RWPE2 (cell line): ENCODE measurements at regions not wholly inside any gene's neighbourhood (a gene's known extent, or its start where the extent isn't known, plus 50 kb on each side); places are given as distances from the start of the nearest gene placed in this dataset.

Source experiments
- ATAC-seq: fragments of 200-7000 bp; cut with Tn5 transposase; 3 replicates; pipeline ENCODE4 v1.9.1; 2021; ENCODE audit warnings: low read depth
- DNase-seq: peaks from one replicate; pipeline ENCODE4 v3.0.0-alpha.2; 2020; ENCODE audit warnings: low spot score
- H3K27ac ChIP-seq: fragments of 450-650 bp; 2 replicates; pipeline ENCODE4 v1.5.1; 2017; ENCODE audit warnings: mild to moderate bottlenecking; ENCODE audit not compliant: poor library complexity, severe bottlenecking
- H3K27me3 ChIP-seq: fragments of 250-450 bp; sonication (Bioruptor Pico); 2 replicates; pipeline ENCODE4 v1.5.1; 2021; ENCODE audit warnings: mild to moderate bottlenecking, moderate library complexity; ENCODE audit not compliant: insufficient read depth, poor library complexity, severe bottlenecking
- H3K36me3 ChIP-seq: fragments of 250-450 bp; sonication (Bioruptor Pico); 2 replicates; pipeline ENCODE4 v1.5.1; 2020; ENCODE audit warnings: low read depth, mild to moderate bottlenecking, moderate library complexity
- H3K4me1 ChIP-seq: fragments of 250-450 bp; sonication (Bioruptor Pico); 2 replicates; pipeline ENCODE4 v1.5.1; 2021; ENCODE audit warnings: mild to moderate bottlenecking, moderate library complexity; ENCODE audit not compliant: insufficient read depth, poor library complexity, severe bottlenecking
- H3K4me3 ChIP-seq: fragments of 250-450 bp; sonication (Bioruptor Pico); 2 replicates; pipeline ENCODE4 v1.5.1; 2021; ENCODE audit warnings: mild to moderate bottlenecking, moderate library complexity; ENCODE audit not compliant: severe bottlenecking
- H3K9me3 ChIP-seq: fragments of 250-450 bp; sonication (Bioruptor Pico); 2 replicates; pipeline ENCODE4 v1.5.1; 2021; ENCODE audit warnings: mild to moderate bottlenecking, moderate library complexity; ENCODE audit not compliant: severe bottlenecking
- TF ChIP-seq, protein P1 (sequence below): fragments of 450-650 bp; IDR thresholded peaks from one replicate; pipeline ENCODE4 v1.5.1; 2017; ENCODE audit warnings: mild to moderate bottlenecking, moderate library complexity; ENCODE audit not compliant: poor library complexity, severe bottlenecking

DNA sequence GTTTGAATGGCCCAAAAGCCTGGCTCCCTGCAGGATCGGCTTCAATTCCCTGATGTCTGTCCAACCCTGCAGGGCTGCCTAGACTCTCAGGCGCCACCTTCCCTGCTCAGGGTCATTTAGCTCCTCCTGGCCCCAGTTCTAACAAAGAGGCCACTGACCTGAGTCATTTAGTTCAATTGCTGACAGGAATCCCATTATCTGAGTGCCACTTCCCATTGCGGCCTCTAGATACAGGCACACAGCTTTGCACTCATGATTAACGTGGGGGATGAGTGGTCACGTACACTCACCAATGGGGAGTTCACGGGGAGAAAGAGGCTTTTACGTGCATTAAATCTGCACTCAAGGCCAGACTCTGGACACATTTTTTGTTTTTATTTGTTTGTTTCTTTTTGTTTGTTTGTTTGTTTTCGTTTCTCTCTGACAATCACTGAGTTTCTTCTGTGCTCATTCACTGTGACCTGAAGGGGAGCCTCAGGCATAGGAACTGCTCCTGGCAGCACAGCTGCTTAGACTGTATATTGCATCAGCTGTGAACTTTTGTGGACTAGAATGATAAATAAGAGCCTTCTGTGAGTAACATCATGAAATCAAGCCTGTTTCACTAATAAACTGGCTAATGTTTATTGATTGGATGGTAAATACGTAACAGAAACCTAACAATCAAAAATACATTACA is 118.9 kb upstream of the CTNNA2 start:
- no peak for DNase-seq
- Histone ChIP-seq H3K9me3 (no peaks in the 10 kb centered on the region), H3K4me1 (no peaks in the 10 kb centered on the region), H3K27me3 (no peaks in the 10 kb centered on the region), H3K4me3 (no peak overlapping the region), H3K27ac (no peak overlapping the region), H3K36me3 (no peaks in the 10 kb centered on the region)
- no peak for ATAC-seq
- TF ChIP-seq, protein P1, sequence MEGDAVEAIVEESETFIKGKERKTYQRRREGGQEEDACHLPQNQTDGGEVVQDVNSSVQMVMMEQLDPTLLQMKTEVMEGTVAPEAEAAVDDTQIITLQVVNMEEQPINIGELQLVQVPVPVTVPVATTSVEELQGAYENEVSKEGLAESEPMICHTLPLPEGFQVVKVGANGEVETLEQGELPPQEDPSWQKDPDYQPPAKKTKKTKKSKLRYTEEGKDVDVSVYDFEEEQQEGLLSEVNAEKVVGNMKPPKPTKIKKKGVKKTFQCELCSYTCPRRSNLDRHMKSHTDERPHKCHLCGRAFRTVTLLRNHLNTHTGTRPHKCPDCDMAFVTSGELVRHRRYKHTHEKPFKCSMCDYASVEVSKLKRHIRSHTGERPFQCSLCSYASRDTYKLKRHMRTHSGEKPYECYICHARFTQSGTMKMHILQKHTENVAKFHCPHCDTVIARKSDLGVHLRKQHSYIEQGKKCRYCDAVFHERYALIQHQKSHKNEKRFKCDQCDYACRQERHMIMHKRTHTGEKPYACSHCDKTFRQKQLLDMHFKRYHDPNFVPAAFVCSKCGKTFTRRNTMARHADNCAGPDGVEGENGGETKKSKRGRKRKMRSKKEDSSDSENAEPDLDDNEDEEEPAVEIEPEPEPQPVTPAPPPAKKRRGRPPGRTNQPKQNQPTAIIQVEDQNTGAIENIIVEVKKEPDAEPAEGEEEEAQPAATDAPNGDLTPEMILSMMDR: no peak

DNA sequence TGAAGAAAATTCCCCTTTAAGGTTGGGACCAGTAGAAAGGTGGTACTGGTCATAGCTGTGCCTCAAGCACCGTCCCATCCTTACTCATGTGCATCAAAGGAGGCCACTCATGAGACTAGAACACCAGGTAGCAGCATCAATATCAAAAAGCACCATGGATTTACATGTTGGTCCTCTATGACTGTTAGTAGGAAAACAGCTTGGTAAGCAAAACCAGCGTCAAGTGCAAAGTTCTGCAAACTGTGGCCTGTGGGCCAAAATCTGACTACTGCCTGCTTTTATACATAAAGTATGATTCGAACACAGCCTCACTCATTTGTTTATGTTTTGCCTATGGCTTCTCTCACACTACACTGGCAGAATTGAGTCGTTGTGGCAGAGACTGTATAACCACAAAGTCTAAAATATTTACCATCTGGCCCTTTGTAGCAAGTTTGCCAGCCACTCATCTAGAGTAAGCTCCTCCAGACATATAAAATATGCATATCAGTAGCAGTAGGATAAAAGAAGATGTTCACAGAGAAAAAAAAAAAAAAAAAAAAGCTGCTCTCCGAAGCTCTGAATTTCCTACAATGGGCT is 119.7 kb upstream of the CTNNA2 start:
- DNase-seq (no peak), ATAC-seq (no peak)
- no peak overlapping the region for H3K4me3 ChIP-seq
- H3K4me1 ChIP-seq: no peaks in the 10 kb centered on the region
- H3K27ac ChIP-seq: no peak overlapping the region
- H3K9me3 ChIP-seq: no peaks in the 10 kb centered on the region
- TF ChIP-seq, protein P1: no peak
- H3K27me3 ChIP-seq: no peaks in the 10 kb centered on the region
- H3K36me3 ChIP-seq: no peaks in the 10 kb centered on the region

DNA sequence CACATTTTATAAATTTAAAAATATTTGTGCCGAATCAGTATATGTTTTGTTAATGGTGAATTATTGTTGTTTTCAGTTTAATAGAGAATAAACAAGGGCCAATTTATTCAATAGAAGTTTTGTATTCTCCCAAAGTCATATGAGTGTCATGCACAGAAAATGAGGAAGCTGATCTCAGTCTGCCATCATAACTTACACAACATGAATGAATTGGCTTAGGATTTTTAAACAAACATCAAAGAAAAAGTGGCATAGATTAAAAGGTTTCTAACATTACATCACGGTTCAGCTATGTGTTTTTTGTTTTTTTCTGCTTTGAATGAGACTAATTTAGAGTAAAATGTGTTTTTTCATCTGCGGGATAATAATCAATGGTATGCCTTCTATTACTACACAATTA is 123.4 kb upstream of the CTNNA2 start:
- Histone ChIP-seq H3K9me3 (no peaks in the 10 kb centered on the region), H3K27me3 (no peaks in the 10 kb centered on the region), H3K4me3 (no peak overlapping the region), H3K4me1 (no peaks in the 10 kb centered on the region), H3K27ac (no peak overlapping the region), H3K36me3 (no peaks in the 10 kb centered on the region)
- TF ChIP-seq, protein P1: no peak
- ATAC-seq (no peak), DNase-seq (no peak)

DNA sequence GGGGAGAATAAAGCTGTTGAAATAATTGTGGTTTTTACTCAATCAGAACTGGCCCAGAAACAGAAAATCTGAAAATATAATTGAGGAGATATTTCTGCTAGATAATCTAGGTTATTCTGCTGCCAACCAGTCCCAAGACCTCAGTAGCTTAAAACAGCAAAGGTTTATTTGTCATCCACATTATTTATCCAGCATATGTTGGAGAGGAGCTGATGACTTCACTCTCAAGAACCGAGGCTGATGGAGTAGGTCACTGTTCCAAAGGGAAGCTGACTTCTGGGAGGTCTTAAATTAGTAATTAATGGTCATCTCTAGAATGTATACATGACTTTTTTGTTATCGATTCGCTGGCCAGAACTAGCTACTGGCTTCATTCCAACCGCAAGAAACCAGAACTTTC is 124.8 kb upstream of the CTNNA2 start:
- no peak for ATAC-seq
- no peak overlapping the region for H3K4me3 ChIP-seq
- TF ChIP-seq, protein P1: no peak

DNA sequence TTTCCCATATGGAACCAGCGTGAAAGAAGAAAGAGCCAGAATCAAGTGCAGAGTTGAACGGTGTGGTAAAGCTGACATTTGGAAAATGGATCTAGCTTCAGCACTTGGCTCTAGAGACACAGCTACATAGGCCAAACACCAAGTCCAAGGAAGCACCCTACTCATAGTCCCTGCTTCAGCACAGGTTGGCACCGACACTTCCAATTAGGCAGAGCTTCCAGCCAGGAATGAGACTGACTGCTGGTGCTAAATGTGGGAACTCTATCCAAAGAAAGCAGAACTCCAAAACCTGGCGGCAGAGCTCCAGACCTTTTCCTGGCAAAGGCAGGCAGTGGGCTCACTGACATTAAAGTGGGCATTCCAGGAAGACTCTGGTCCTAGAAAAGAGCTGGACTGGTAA is 125.4 kb upstream of the CTNNA2 start:
- ATAC-seq (no peak), DNase-seq (no peak)
- H3K27me3 ChIP-seq: no peaks in the 10 kb centered on the region
- no peaks in the 10 kb centered on the region for H3K36me3 ChIP-seq
- H3K4me3 ChIP-seq: no peak overlapping the region
- no peaks in the 10 kb centered on the region for H3K4me1 ChIP-seq
- no peak overlapping the region for H3K27ac ChIP-seq
- H3K9me3 ChIP-seq: no peaks in the 10 kb centered on the region
- TF ChIP-seq, protein P1: no peak

More for the DNA sequence above, 124.8 kb upstream of the CTNNA2 start:
- Histone ChIP-seq H3K27ac (no peak overlapping the region), H3K36me3 (no peaks in the 10 kb centered on the region), H3K9me3 (no peaks in the 10 kb centered on the region), H3K4me1 (no peaks in the 10 kb centered on the region), H3K27me3 (no peaks in the 10 kb centered on the region)
- DNase-seq: no peak
